Liver (tissue), 7 donors: ENCODE measurements at regions not wholly inside any gene's neighbourhood (a gene's known extent, or its start where the extent isn't known, plus 50 kb on each side); places are given as distances from the start of the nearest gene placed in this dataset.

Experiments
- DNase-seq: peaks from one replicate; pipeline ENCODE4 v3.0.0-alpha.2; 2017; ENCODE audit warnings: low spot score
- H3K27ac ChIP-seq, 2 donors: one replicate each; pipeline ENCODE4 v1.7.0; 2013; ENCODE audit warnings: inconsistent platforms in 2 of 2, low read length in 2 of 2, control low read depth in 1 of 2, low read depth in 1 of 2, mild to moderate bottlenecking in 1 of 2
- H3K27me3 ChIP-seq, 4 donors: one replicate each; pipeline versions ENCODE4 v1.6.1 to v1.7.0; 2013; ENCODE audit warnings: low read length in 3 of 4, inconsistent platforms in 1 of 4, mild to moderate bottlenecking in 1 of 4, moderate library complexity in 1 of 4; ENCODE audit not compliant: control insufficient read depth in 4 of 4, insufficient read depth in 4 of 4
- H3K36me3 ChIP-seq, 4 donors: one replicate each; pipeline versions ENCODE4 v1.6.1 to v1.7.0; 2013; ENCODE audit warnings: low read length in 3 of 4, mild to moderate bottlenecking in 3 of 4, low read depth in 1 of 4, moderate library complexity in 1 of 4; ENCODE audit not compliant: control insufficient read depth in 4 of 4, insufficient read depth in 3 of 4
- H3K4me1 ChIP-seq, 4 donors: one replicate each; pipeline versions ENCODE4 v1.6.1 to v1.7.0; 2013; ENCODE audit warnings: low read length in 3 of 4, mild to moderate bottlenecking in 3 of 4, moderate library complexity in 1 of 4; ENCODE audit not compliant: control insufficient read depth in 4 of 4, insufficient read depth in 4 of 4
- H3K4me3 ChIP-seq, 3 donors: one replicate each; pipeline versions ENCODE4 v1.6.1 to v1.7.0; 2013; ENCODE audit warnings: low read length in 3 of 3, control low read depth in 1 of 3, low read depth in 1 of 3, mild to moderate bottlenecking in 1 of 3
- H3K9ac ChIP-seq, 2 donors: one replicate each; pipeline ENCODE4 v1.7.0; 2013; ENCODE audit warnings: low read length in 2 of 2, mild to moderate bottlenecking in 2 of 2, moderate library complexity in 2 of 2, control low read depth in 1 of 2, low read depth in 1 of 2
- H3K9me3 ChIP-seq, 4 donors: one replicate each; pipeline versions ENCODE4 v1.6.1 to v1.7.0; 2013; ENCODE audit warnings: low read length in 3 of 4; ENCODE audit not compliant: control insufficient read depth in 4 of 4
- ATF3 ChIP-seq: IDR thresholded peaks from 2 replicates; pipeline ENCODE4 v1.6.1; 2016; ENCODE audit warnings: antibody characterized with exemption
- EGR1 ChIP-seq, 2 donors: IDR thresholded peaks; 2 replicates each; pipeline ENCODE4 v1.6.1; 2016 to 2018; ENCODE audit warnings: antibody characterized with exemption in 2 of 2, low read depth in 2 of 2
- FOXA1 ChIP-seq: IDR thresholded peaks from 2 replicates; pipeline ENCODE4 v1.6.1; 2016; ENCODE audit warnings: antibody characterized with exemption
- FOXA2 ChIP-seq: IDR thresholded peaks from 2 replicates; pipeline ENCODE4 v1.6.1; 2016; ENCODE audit warnings: antibody characterized with exemption
- HNF4A ChIP-seq, 2 donors: conservative IDR thresholded peaks; 2 replicates each; pipeline ENCODE4 v1.6.1; 2016; ENCODE audit warnings: antibody characterized with exemption in 2 of 2, mild to moderate bottlenecking in 2 of 2
- HNF4G ChIP-seq: IDR thresholded peaks from 2 replicates; pipeline ENCODE4 v1.6.1; 2016; ENCODE audit warnings: antibody characterized with exemption
- JUND ChIP-seq, 2 donors: IDR thresholded peaks; 2 replicates each; pipeline ENCODE4 v1.6.1; 2016; ENCODE audit warnings: antibody characterized with exemption in 2 of 2
- MAX ChIP-seq: IDR thresholded peaks from 2 replicates; pipeline ENCODE4 v1.6.1; 2016; ENCODE audit warnings: antibody characterized with exemption
- NR2F2 ChIP-seq: IDR thresholded peaks from 2 replicates; pipeline ENCODE4 v1.6.1; 2016; ENCODE audit warnings: antibody characterized with exemption
- REST ChIP-seq: IDR thresholded peaks from 2 replicates; pipeline ENCODE4 v1.6.1; 2016; ENCODE audit warnings: antibody characterized with exemption, mild to moderate bottlenecking
- RXRA ChIP-seq, 2 donors: IDR thresholded peaks; 2 replicates each; pipeline ENCODE4 v1.6.1; 2017 to 2018; ENCODE audit warnings: antibody characterized with exemption in 2 of 2, mild to moderate bottlenecking in 1 of 2
- TAF1 ChIP-seq: conservative IDR thresholded peaks from 2 replicates; pipeline ENCODE4 v1.6.1; 2016; ENCODE audit warnings: antibody characterized with exemption, mild to moderate bottlenecking
- YY1 ChIP-seq: IDR thresholded peaks from 2 replicates; pipeline ENCODE4 v1.6.1; 2016; ENCODE audit warnings: antibody characterized with exemption, mild to moderate bottlenecking
- ZBTB33 ChIP-seq: IDR thresholded peaks from 2 replicates; pipeline ENCODE4 v1.6.1; 2016; ENCODE audit warnings: antibody characterized with exemption
- WGBS: extraction: QIAGEN DNeasy Blood & Tissue Kit; methylation state at CpG from one replicate; pipeline ENCODE4 v1.1.7; 2013; 5-methylcytosine and 5-hydroxymethylcytosine counted together
- donor health status: healthy.
- donor health status: healthy.
- donor health status: healthy.
- donor health status: healthy.

GRCh38 chr16:63100082-63100481 is 1063.8 kb upstream of the CDH8 start (continued):
- TF ChIP-seq REST (no peak), YY1 (no peak), ATF3 (no peak), EGR1 (IDR thresholded peaks at IDR 0.05; ENCODE audit: low read depth in 2 of 2) (no peak), JUND (IDR thresholded peaks at IDR 0.05) (no peak), MAX (no peak), NR2F2 (no peak)

- peaks cover 0 to 2% (median 0%) of the 10 kb centered on the region in 4 donors for H3K9me3 ChIP-seq
- no peaks in the 10 kb centered on the region for H3K27me3 ChIP-seq
- 85% methylated on average over 5 of the region's 5 CpGs for WGBS
- H3K36me3 ChIP-seq = no peaks in the 10 kb centered on the region
- H3K9ac ChIP-seq = no peak overlapping the region
- no peak overlapping the region for H3K27ac ChIP-seq
- no peak overlapping the region for H3K4me3 ChIP-seq
- no peak for DNase-seq
- TF ChIP-seq HNF4G (no peak), TAF1 (no peak), FOXA2 (no peak)
- no peaks in the 10 kb centered on the region for H3K4me1 ChIP-seq
Observed at GRCh38 chr16:63096857-63097256, 1060.6 kb upstream of the CDH8 start.

GRCh38 chr16:63092736-63093135 is 1056.5 kb upstream of the CDH8 start:
- TF ChIP-seq FOXA1 (no peak), RXRA (IDR thresholded peaks at IDR 0.05) (no peak), REST (no peak), ZBTB33 (no peak), HNF4A (conservative IDR thresholded peaks at IDR 0.05) (no peak), NR2F2 (no peak), FOXA2 (no peak), JUND (IDR thresholded peaks at IDR 0.05) (no peak)
- DNase-seq = no peak
- Histone ChIP-seq H3K9ac (no peak overlapping the region), H3K4me3 (no peak overlapping the region), H3K36me3 (no peaks in the 10 kb centered on the region), H3K27ac (no peak overlapping the region), H3K9me3 (peaks cover 0 to 2% (median 0%) of the 10 kb centered on the region in 4 donors), H3K27me3 (no peaks in the 10 kb centered on the region), H3K4me1 (no peaks in the 10 kb centered on the region)
